HG03196 (cell line): ENCODE measurements at regions not wholly inside any gene's neighbourhood (a gene's known extent, or its start where the extent isn't known, plus 50 kb on each side); places are given as distances from the start of the nearest gene placed in this dataset.

Experiments
- ATAC-seq: cut with Tn5 transposase; IDR thresholded peaks from one replicate; pipeline ENCODE4 v1.9.1; 2021; ENCODE audit not compliant: unreplicated experiment

GRCh38 chr11:23976426-23976825 lies 520.4 kb upstream of the LUZP2 start:
- ATAC-seq, result no peak

GRCh38 chr11:23976841-23977271 lies 520.0 kb upstream of the LUZP2 start:
- ATAC-seq, result no peak

- no peak for ATAC-seq
Observed at GRCh38 chr11:23988381-23989006, 508.4 kb upstream of the LUZP2 start.

- ATAC-seq, result no peak
Observed at GRCh38 chr11:23990346-23991164, 506.3 kb upstream of the LUZP2 start.

GRCh38 chr11:23991165-23991539 lies 505.7 kb upstream of the LUZP2 start:
- no peak for ATAC-seq

- ATAC-seq, result no peak
Observed at GRCh38 chr11:23995891-23996290, 501.0 kb upstream of the LUZP2 start.

GRCh38 chr11:23997356-23997755 lies 499.5 kb upstream of the LUZP2 start:
- ATAC-seq, result no peak

GRCh38 chr11:24005202-24005876 lies 491.5 kb upstream of the LUZP2 start:
- no peak for ATAC-seq

GRCh38 chr11:24043842-24044241 lies 453.0 kb upstream of the LUZP2 start:
- ATAC-seq, result no peak

GRCh38 chr11:24046731-24047130 lies 450.1 kb upstream of the LUZP2 start:
- no peak for ATAC-seq

GRCh38 chr11:24056051-24056450 lies 440.8 kb upstream of the LUZP2 start:
- no peak for ATAC-seq

- ATAC-seq, result no peak
Observed at GRCh38 chr11:24060125-24060524, 436.7 kb upstream of the LUZP2 start.

- no peak for ATAC-seq
Observed at GRCh38 chr11:24064309-24064903, 432.4 kb upstream of the LUZP2 start.

GRCh38 chr11:24068197-24068596 lies 428.7 kb upstream of the LUZP2 start:
- ATAC-seq, result no peak

GRCh38 chr11:24070435-24070834 lies 426.4 kb upstream of the LUZP2 start:
- ATAC-seq, result no peak

- no peak for ATAC-seq
Observed at GRCh38 chr11:24078018-24078417, 418.8 kb upstream of the LUZP2 start.

- no peak for ATAC-seq
Observed at GRCh38 chr11:24082241-24082640, 414.6 kb upstream of the LUZP2 start.

GRCh38 chr11:24082860-24083259 lies 414.0 kb upstream of the LUZP2 start:
- ATAC-seq, result no peak

GRCh38 chr11:24084956-24085355 lies 411.9 kb upstream of the LUZP2 start:
- no peak for ATAC-seq

GRCh38 chr11:24086921-24087320 lies 409.9 kb upstream of the LUZP2 start:
- ATAC-seq, result no peak

GRCh38 chr11:24091594-24091993 lies 405.3 kb upstream of the LUZP2 start:
- no peak for ATAC-seq

- no peak for ATAC-seq
Observed at GRCh38 chr11:24093375-24093774, 403.5 kb upstream of the LUZP2 start.
